Trophoblast cell (in vitro differentiated cells and primary cell): ENCODE measurements at regions not wholly inside any gene's neighbourhood (a gene's known extent, or its start where the extent isn't known, plus 50 kb on each side); places are given as distances from the start of the nearest gene placed in this dataset.

Experiments
- DNase-seq, 2 donors: peaks; one replicate each; pipeline ENCODE4 v3.0.0-alpha.2; 2016
- H2AFZ ChIP-seq: 2 replicates; pipeline ENCODE4 v1.6.1; 2013; ENCODE audit warnings: low read length, moderate library complexity, mild to moderate bottlenecking; ENCODE audit not compliant: insufficient read depth, poor library complexity
- H2AK5ac ChIP-seq: 2 replicates; pipeline ENCODE4 v1.6.1; 2013; ENCODE audit warnings: mild to moderate bottlenecking, low read length
- H2BK120ac ChIP-seq: 2 replicates; pipeline ENCODE4 v1.6.1; 2013; ENCODE audit warnings: low read length, mild to moderate bottlenecking, moderate library complexity; ENCODE audit not compliant: insufficient read depth, poor library complexity
- H2BK12ac ChIP-seq: 2 replicates; pipeline ENCODE4 v1.6.1; 2013; ENCODE audit warnings: mild to moderate bottlenecking, low read length, moderate library complexity
- H2BK5ac ChIP-seq: 2 replicates; pipeline ENCODE4 v1.6.1; 2013; ENCODE audit warnings: low read length, low read depth, moderate library complexity, mild to moderate bottlenecking; ENCODE audit not compliant: poor library complexity
- H3K14ac ChIP-seq: 2 replicates; pipeline ENCODE4 v1.6.1; 2013; ENCODE audit warnings: mild to moderate bottlenecking, low read length
- H3K18ac ChIP-seq: 2 replicates; pipeline ENCODE4 v1.6.1; 2013; ENCODE audit warnings: mild to moderate bottlenecking, low read length
- H3K23ac ChIP-seq: 2 replicates; pipeline ENCODE4 v1.6.1; 2013; ENCODE audit warnings: low read length
- H3K27ac ChIP-seq: 2 replicates; pipeline ENCODE4 v1.5.1; 2013; ENCODE audit warnings: low read depth, mild to moderate bottlenecking, inconsistent platforms, low read length, moderate library complexity
- H3K27me3 ChIP-seq: 2 replicates; pipeline ENCODE4 v1.6.1; 2013; ENCODE audit warnings: inconsistent platforms, mild to moderate bottlenecking, low read length, moderate library complexity; ENCODE audit not compliant: insufficient read depth
- H3K36me3 ChIP-seq, 2 experiments: 1 replicate in 1 of 2; 2 replicates in 1 of 2; pipeline ENCODE4 v1.6.1; 2013; ENCODE audit warnings: low read length in 2 of 2, mild to moderate bottlenecking in 2 of 2, moderate library complexity in 1 of 2; ENCODE audit not compliant: insufficient read depth in 2 of 2, control insufficient read depth in 1 of 2
- H3K4ac ChIP-seq: 2 replicates; pipeline ENCODE4 v1.6.1; 2013; ENCODE audit warnings: low read depth, mild to moderate bottlenecking, low read length, moderate library complexity
- H3K4me1 ChIP-seq, 2 experiments: 1 replicate in 1 of 2; 2 replicates in 1 of 2; pipeline ENCODE4 v1.6.1; 2013; ENCODE audit warnings: low read length in 2 of 2, mild to moderate bottlenecking in 2 of 2, moderate library complexity in 1 of 2; ENCODE audit not compliant: insufficient read depth in 2 of 2, control insufficient read depth in 1 of 2
- H3K4me2 ChIP-seq: 2 replicates; pipeline ENCODE4 v1.6.1; 2013; ENCODE audit warnings: inconsistent platforms, mild to moderate bottlenecking, low read length, moderate library complexity
- H3K4me3 ChIP-seq: 2 replicates; pipeline ENCODE4 v1.5.1; 2013; ENCODE audit warnings: mild to moderate bottlenecking, low read depth, low read length, inconsistent platforms
- H3K79me1 ChIP-seq: one replicate; pipeline ENCODE4 v1.6.1; 2013; ENCODE audit warnings: low read length
- H3K79me2 ChIP-seq: 2 replicates; pipeline ENCODE4 v1.6.1; 2013; ENCODE audit warnings: low read length, mild to moderate bottlenecking; ENCODE audit not compliant: control insufficient read depth, insufficient read depth, poor library complexity
- H3K9ac ChIP-seq: 2 replicates; pipeline ENCODE4 v1.6.1; 2013; ENCODE audit warnings: mild to moderate bottlenecking, low read length
- H3K9me3 ChIP-seq: 2 replicates; pipeline ENCODE4 v1.6.1; 2013; ENCODE audit warnings: low read depth, mild to moderate bottlenecking, control low read depth, inconsistent platforms, low read length; ENCODE audit not compliant: insufficient read depth
- H4K12ac ChIP-seq: 2 replicates; pipeline ENCODE4 v1.6.1; 2013; ENCODE audit warnings: low read depth, mild to moderate bottlenecking, low read length, moderate library complexity
- H4K8ac ChIP-seq: 2 replicates; pipeline ENCODE4 v1.6.1; 2013; ENCODE audit warnings: low read depth, mild to moderate bottlenecking, low read length, moderate library complexity
- H4K91ac ChIP-seq: one replicate; pipeline ENCODE4 v1.6.1; 2013; ENCODE audit warnings: low read depth, mild to moderate bottlenecking, low read length, moderate library complexity
- WGBS: extraction: QIAGEN DNeasy Blood & Tissue Kit; methylation state at CpG from one replicate; pipeline ENCODE4 v1.1.7; 2013; ENCODE audit warnings: missing lambda C conversion rate; ENCODE audit not compliant: insufficient read length, insufficient coverage; ENCODE audit errors: extremely low coverage; 5-methylcytosine and 5-hydroxymethylcytosine counted together

DNA sequence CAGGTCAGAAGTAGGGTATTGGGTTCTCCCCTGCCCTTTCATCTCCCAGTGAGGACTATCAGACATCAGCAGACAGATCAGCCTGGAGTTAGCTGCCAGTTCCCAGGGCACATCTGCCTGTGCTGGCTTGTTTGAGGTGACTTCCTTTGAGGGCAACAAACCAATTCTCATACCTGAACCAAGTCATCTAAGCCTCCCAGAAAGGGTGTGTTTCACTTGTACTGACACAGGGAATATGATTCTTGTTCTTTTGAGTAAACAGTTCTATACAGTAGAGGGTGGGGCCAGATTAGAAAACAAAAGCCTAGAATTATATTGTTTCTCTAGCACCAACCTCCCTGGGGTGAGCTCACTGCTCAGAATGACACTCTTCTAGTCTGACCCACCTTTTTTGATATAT is 591.9 kb downstream of the SLC4A3 start:
- H3K36me3 ChIP-seq = no peaks in the 10 kb centered on the region
- H3K9me3 ChIP-seq = no peaks in the 10 kb centered on the region
- no peak overlapping the region for H3K4ac ChIP-seq
- H3K14ac ChIP-seq = no peak overlapping the region
- DNase-seq = no peak
- no peak overlapping the region for H2BK120ac ChIP-seq
- no peak overlapping the region for H2AFZ ChIP-seq
- H4K91ac ChIP-seq = no peak overlapping the region
- no peak overlapping the region for H3K18ac ChIP-seq
- no peaks in the 10 kb centered on the region for H3K27me3 ChIP-seq
- H3K23ac ChIP-seq = no peak overlapping the region
- no peaks in the 10 kb centered on the region for H3K79me2 ChIP-seq
- no peak overlapping the region for H3K27ac ChIP-seq
- H2BK12ac ChIP-seq = no peak overlapping the region
- H4K8ac ChIP-seq = no peak overlapping the region
- no peak overlapping the region for H3K4me2 ChIP-seq
- H3K9ac ChIP-seq = no peak overlapping the region
- no peaks in the 10 kb centered on the region for H3K79me1 ChIP-seq
- H3K4me1 ChIP-seq = no peaks in the 10 kb centered on the region
- no peak overlapping the region for H2BK5ac ChIP-seq
- H3K4me3 ChIP-seq = no peak overlapping the region
- H2AK5ac ChIP-seq = no peak overlapping the region
- no peak overlapping the region for H4K12ac ChIP-seq

DNA sequence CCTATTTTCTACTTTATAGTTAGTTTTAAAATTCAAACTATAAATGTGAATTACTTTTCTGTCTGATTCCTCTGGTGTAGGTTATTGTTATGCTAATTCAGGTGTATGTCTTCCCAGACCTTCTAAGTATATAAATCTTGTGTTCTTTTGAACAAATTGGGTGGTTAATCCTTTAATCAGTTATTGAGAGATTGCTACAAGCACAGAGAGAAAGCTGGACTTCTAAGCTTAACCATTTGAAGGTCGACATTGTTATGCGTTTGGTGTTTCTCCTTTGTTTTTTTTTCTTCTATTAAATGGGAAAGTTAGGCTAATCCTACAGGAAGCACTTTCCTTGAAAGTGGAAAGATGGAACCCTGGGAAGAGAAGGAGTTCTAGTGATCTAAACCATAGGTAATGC is 592.6 kb downstream of the SLC4A3 start:
- Histone ChIP-seq H3K79me1 (peaks cover 3% of the 10 kb centered on the region), H2BK12ac (no peak overlapping the region), H2BK5ac (no peak overlapping the region), H3K23ac (no peak overlapping the region), H3K14ac (no peak overlapping the region), H2AK5ac (no peak overlapping the region), H3K36me3 (no peaks in the 10 kb centered on the region), H4K12ac (no peak overlapping the region), H3K4me3 (no peak overlapping the region), H2AFZ (no peak overlapping the region), H3K9me3 (no peaks in the 10 kb centered on the region), H4K8ac (no peak overlapping the region), H3K4me1 (peaks cover 3 to 5% of the 10 kb centered on the region in 2 experiments), H3K4ac (no peak overlapping the region), H3K27me3 (no peaks in the 10 kb centered on the region), H3K18ac (no peak overlapping the region), H3K27ac (no peak overlapping the region), H4K91ac (no peak overlapping the region), H3K4me2 (no peak overlapping the region), H3K79me2 (no peaks in the 10 kb centered on the region), H2BK120ac (no peak overlapping the region), H3K9ac (no peak overlapping the region)
- no peak for DNase-seq
- no CpG with 5 or more reads among the region's 2 CpGs for WGBS

DNA sequence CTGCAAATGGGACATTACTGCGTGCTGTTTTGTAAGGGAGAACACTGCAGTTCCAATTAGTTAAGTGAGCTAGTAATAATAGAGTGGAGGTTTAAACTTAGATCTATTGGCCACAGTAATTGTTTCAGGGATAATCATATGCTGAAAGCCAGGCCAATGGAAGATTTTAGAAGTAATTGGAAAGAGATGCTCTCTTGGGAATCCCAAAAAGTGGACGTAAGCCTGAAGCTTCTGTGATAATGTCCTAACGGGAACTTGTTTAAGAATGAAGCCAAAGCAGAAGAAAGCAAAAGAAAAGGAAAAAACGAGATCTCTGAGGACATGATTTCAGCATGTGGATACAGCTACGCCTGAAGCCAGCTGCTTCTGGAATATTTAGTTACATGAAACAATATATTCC is 594.6 kb downstream of the SLC4A3 start:
- Histone ChIP-seq H3K36me3 (no peaks in the 10 kb centered on the region), H4K91ac (no peak overlapping the region), H2BK12ac (no peak overlapping the region), H3K14ac (no peak overlapping the region), H3K4ac (no peak overlapping the region), H2BK5ac (no peak overlapping the region), H3K4me1 (peaks cover 5 to 9% of the 10 kb centered on the region in 2 experiments), H3K9me3 (no peaks in the 10 kb centered on the region), H3K18ac (no peak overlapping the region), H3K79me2 (no peaks in the 10 kb centered on the region), H3K27me3 (no peaks in the 10 kb centered on the region), H3K9ac (no peak overlapping the region), H2BK120ac (no peak overlapping the region), H2AK5ac (no peak overlapping the region), H4K8ac (no peak overlapping the region), H3K4me3 (no peak overlapping the region), H3K4me2 (no peak overlapping the region), H3K79me1 (peaks cover 5% of the 10 kb centered on the region), H3K27ac (no peak overlapping the region), H4K12ac (no peak overlapping the region), H2AFZ (no peak overlapping the region), H3K23ac (no peak overlapping the region)
- WGBS = no CpG with 5 or more reads among the region's 5 CpGs
- no peak for DNase-seq

DNA sequence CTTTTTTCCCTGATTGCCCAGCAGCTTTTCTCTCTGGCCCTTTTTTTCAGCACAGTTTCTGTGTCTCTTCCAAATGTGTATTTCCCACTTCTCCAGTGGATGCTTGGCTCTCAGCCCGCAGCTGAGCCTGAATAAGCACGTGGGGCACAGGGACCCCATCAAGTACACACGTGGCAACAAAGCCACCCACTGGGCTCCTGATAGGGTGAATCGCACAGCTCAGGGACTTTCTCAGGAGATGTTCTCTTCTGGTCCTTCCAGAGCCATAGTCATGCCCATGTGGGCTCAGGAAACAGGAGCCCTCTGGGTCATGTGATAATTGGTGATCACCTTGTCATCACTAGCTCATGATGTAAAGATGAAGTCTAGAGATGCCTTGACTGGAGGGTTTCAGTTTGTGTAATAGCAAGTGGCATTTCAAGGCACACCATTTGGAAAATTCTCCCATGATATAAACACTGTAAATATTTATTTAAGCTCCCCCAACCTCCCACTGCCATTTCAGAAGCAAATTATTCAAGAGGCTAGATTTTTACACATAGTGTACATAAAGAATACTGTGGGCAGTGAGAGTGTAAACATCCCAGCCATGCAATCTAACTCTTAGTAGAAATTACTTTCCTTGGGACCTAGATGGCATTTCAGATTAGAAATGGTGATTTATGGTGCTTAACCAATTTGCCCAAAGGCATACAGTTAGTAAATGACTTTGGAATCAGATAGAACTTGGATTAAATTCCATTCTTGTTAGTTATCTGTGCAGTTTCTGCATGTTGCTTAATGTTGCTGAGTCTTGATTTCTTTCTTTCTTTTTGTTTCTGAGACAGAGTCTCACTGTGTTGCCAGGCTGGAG is 597.5 kb downstream of the SLC4A3 start:
- Histone ChIP-seq H3K18ac (no peak overlapping the region), H2BK5ac (peak overlapping the region; percentile 63), H4K91ac (peak overlapping the region; percentile 96), H3K4me3 (no peak overlapping the region), H2AFZ (no peak overlapping the region), H3K36me3 (no peaks in the 10 kb centered on the region), H3K4ac (peak overlapping the region; percentile 34), H3K27ac (peak overlapping the region; percentile 12), H2BK120ac (peak overlapping the region; percentile 92), H3K4me2 (no peak overlapping the region), H3K9me3 (no peaks in the 10 kb centered on the region), H4K8ac (peak overlapping the region; percentile 33), H3K4me1 (peaks cover 9 to 16% of the 10 kb centered on the region in 2 experiments), H3K23ac (no peak overlapping the region), H3K27me3 (no peaks in the 10 kb centered on the region), H2AK5ac (peak overlapping the region; percentile 64), H3K79me1 (peaks cover 6% of the 10 kb centered on the region), H3K79me2 (no peaks in the 10 kb centered on the region), H3K9ac (no peak overlapping the region), H3K14ac (peak overlapping the region; percentile 87), H2BK12ac (peak overlapping the region; percentile 89), H4K12ac (no peak overlapping the region)
- WGBS = no CpG with 5 or more reads among the region's 4 CpGs
- peak; percentile 51 to 97 for DNase-seq
